ENCODE measurements at regions not wholly inside any gene's neighbourhood (a gene's known extent, or its start where the extent isn't known, plus 50 kb on each side); places are given as distances from the start of the nearest gene placed in this dataset.

GRCh38 chr1:234734412-234734835 lies 124.4 kb upstream of the IRF2BP2 start:
- Mint-ChIP-seq H3K4me1 (ENCODE audit: low read depth) (peaks cover 35% of the 10 kb centered on the region), H3K27me3 (ENCODE audit: insufficient read depth) (peaks cover 2% of the 10 kb centered on the region; the same call in 1 of the 2 replicates), H3K36me3 (ENCODE audit: low read depth) (no peaks in the 10 kb centered on the region; the same call in 1 of the 2 replicates), H3K9me3 (no peaks in the 10 kb centered on the region), H3K4me3 (no peak overlapping the region), H3K27ac (no peak overlapping the region)
- DNase-seq: no peak
- TF ChIP-seq CTCF (IDR thresholded peaks at IDR 0.05): no peak

DNA sequence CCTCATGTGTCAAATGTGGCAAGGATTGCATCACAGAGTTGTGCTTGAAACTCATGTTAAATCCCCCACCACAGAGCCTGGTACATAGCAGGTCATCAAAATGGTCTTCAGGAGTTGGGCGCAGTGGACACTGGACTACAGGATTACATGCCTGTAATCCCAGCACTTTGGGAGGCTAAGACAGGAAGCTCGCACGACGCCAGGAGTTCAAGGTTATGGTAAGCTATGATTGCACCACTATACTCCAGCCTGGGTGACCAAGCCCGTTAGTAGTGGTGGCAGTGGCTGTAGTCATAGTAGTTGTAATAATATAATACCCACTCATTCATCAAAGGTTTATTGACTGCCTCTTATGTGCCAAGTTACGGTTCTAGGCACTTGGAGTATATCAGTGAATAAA lies 123.4 kb upstream of the IRF2BP2 start:
- peaks cover 2% of the 10 kb centered on the region; the same call in 1 of the 2 replicates for H3K27me3 Mint-ChIP-seq (ENCODE audit: insufficient read depth)
- H3K4me1 Mint-ChIP-seq (ENCODE audit: low read depth): peaks cover 42% of the 10 kb centered on the region
- no peak for DNase-seq
- H3K4me3 Mint-ChIP-seq: no peak overlapping the region
- H3K36me3 Mint-ChIP-seq (ENCODE audit: low read depth): no peaks in the 10 kb centered on the region; the same call in 1 of the 2 replicates
- no peak overlapping the region for H3K27ac Mint-ChIP-seq
- H3K9me3 Mint-ChIP-seq: no peaks in the 10 kb centered on the region
- no peak for TF ChIP-seq CTCF (IDR thresholded peaks at IDR 0.05)

DNA sequence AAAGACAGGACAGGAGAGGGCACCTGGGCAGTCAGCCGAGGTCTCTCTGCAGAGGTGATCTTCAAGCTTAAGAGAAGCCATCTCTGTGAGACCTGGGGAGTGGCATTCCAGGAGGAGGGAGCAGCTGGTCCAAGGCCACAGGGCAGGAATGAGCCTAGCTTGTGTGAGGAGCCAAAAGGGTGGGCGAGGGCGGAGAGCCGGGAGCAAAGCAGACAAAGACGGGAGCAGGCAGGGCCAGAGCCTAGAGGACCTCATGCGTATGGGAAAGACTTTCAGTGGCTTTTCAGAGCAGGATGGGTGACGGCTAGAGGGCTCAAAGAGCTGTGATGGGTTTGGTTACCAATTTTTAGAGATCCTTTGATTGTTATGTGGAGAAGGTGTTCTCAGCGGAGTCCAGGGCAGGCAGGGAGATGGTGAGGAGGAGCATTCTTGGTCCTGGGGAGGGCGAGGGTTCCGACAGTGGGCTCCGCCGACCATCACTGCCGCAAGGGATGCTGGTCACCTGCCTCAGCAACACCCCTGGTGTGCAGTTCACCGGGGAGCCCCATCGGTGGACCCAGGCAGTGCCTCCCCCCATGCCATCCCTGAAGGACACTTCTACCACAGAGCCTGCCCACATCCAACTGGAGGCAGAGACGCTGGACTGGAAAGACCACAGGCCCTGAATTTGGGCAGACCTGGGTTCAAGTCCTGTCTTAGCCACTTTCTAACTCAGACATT lies 122.9 kb upstream of the IRF2BP2 start:
- Mint-ChIP-seq H3K4me3 (no peak overlapping the region), H3K27me3 (ENCODE audit: insufficient read depth) (peaks cover 2% of the 10 kb centered on the region; the same call in 1 of the 2 replicates), H3K9me3 (no peaks in the 10 kb centered on the region), H3K4me1 (ENCODE audit: low read depth) (peaks cover 48% of the 10 kb centered on the region), H3K27ac (peak overlapping the region; percentile 93), H3K36me3 (ENCODE audit: low read depth) (no peaks in the 10 kb centered on the region; the same call in 1 of the 2 replicates)
- DNase-seq: no peak
- TF ChIP-seq CTCF (IDR thresholded peaks at IDR 0.05): no peak

DNA sequence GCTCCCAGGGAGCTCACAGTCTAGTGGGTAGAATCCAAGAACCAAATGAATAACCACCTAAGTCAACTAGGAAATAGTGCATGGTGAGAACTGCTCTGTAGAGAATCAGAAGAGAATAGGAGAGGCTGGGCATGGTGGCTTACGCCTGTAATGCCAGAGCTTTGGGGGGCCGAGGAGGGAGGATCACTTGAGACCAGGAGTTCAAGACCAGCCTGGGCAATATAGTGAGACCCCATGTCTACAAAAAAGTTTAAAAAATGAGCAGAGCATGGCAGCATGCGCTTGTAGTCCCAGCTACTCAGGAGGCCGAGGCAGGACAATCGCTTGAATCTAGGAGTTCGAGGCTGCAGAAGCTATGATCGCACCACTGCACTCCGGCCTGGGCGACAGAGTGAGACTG lies 122.3 kb upstream of the IRF2BP2 start:
- Mint-ChIP-seq H3K36me3 (ENCODE audit: low read depth) (no peaks in the 10 kb centered on the region; the same call in 1 of the 2 replicates), H3K27ac (peak overlapping the region; percentile 93), H3K9me3 (no peaks in the 10 kb centered on the region), H3K27me3 (ENCODE audit: insufficient read depth) (peaks cover 2% of the 10 kb centered on the region; the same call in 1 of the 2 replicates), H3K4me1 (ENCODE audit: low read depth) (peaks cover 54% of the 10 kb centered on the region), H3K4me3 (0 out of 2 replicates have a peak overlapping the region, but pooled peaks have one; percentile 47)
- DNase-seq: no peak
- TF ChIP-seq CTCF (IDR thresholded peaks at IDR 0.05): no peak

GRCh38 chr1:234731569-234732085 lies 121.6 kb upstream of the IRF2BP2 start:
- Mint-ChIP-seq H3K9me3 (no peaks in the 10 kb centered on the region), H3K4me1 (ENCODE audit: low read depth) (peaks cover 60% of the 10 kb centered on the region), H3K27ac (peak overlapping the region; percentile 93), H3K4me3 (peak overlapping the region; percentile 47), H3K36me3 (ENCODE audit: low read depth) (no peaks in the 10 kb centered on the region; the same call in 1 of the 2 replicates), H3K27me3 (ENCODE audit: insufficient read depth) (peaks cover 2% of the 10 kb centered on the region; the same call in 1 of the 2 replicates)
- DNase-seq: no peak
- TF ChIP-seq CTCF (IDR thresholded peaks at IDR 0.05): no peak
